Heart right ventricle (tissue), 16 donors: ENCODE measurements at regions not wholly inside any gene's neighbourhood (a gene's known extent, or its start where the extent isn't known, plus 50 kb on each side); places are given as distances from the start of the nearest gene placed in this dataset.

Source experiments
- ATAC-seq, 8 donors: fragments of 200-7000 bp; cut with Tn5 transposase; one replicate each; pipeline ENCODE4 v1.9.1; 2020; ENCODE audit warnings: mild to moderate bottlenecking in 8 of 8, moderate library complexity in 8 of 8, moderate number of reproducible peaks in 1 of 8
- DNase-seq, 2 donors: peaks; one replicate each; pipeline ENCODE4 v3.0.0-alpha.2; 2020
- H3K27ac ChIP-seq, 10 donors: fragments of 200-600 bp; sonication (generic) in 2 of 10; one replicate each; pipeline versions ENCODE4 v1.5.0 to v1.8.0; 2020 to 2022; ENCODE audit warnings: mild to moderate bottlenecking in 3 of 10
- H3K27me3 ChIP-seq, 7 donors: fragments of 200-600 bp; one replicate each; pipeline ENCODE4 v1.8.0; 2021 to 2022; ENCODE audit warnings: mild to moderate bottlenecking in 2 of 7
- H3K36me3 ChIP-seq, 9 donors: fragments of 200-600 bp; sonication (generic) in 1 of 9; one replicate each; pipeline versions ENCODE4 v1.5.0 to v1.8.0; 2020 to 2022; ENCODE audit warnings: mild to moderate bottlenecking in 2 of 9
- H3K4me1 ChIP-seq, 9 donors: fragments of 200-600 bp; sonication (generic) in 1 of 9; one replicate each; pipeline versions ENCODE4 v1.5.0 to v1.8.0; 2020 to 2022; ENCODE audit warnings: mild to moderate bottlenecking in 4 of 9
- H3K4me3 ChIP-seq, 10 donors: fragments of 200-600 bp; sonication (generic) in 2 of 10; one replicate each; pipeline versions ENCODE4 v1.5.0 to v1.8.0; 2020 to 2022; ENCODE audit warnings: mild to moderate bottlenecking in 7 of 10, moderate library complexity in 2 of 10
- H3K9me3 ChIP-seq, 11 donors: fragments of 200-600 bp in 10 of 11; sonication (generic) in 2 of 11; one replicate each; pipeline versions ENCODE4 v1.5.0 to v1.8.0; 2013 to 2022; ENCODE audit warnings: mild to moderate bottlenecking in 2 of 11, control low read depth in 1 of 11, moderate library complexity in 1 of 11
- CTCF ChIP-seq, 9 donors: fragments of 200-600 bp; sonication (generic) in 2 of 9; IDR thresholded peaks; one replicate each; pipeline versions ENCODE4 v1.5.0 to v1.8.0; 2021 to 2022; ENCODE audit warnings: antibody characterized with exemption in 9 of 9, mild to moderate bottlenecking in 5 of 9, moderate library complexity in 1 of 9
- WGBS, 2 donors: extraction: QIAGEN DNeasy Blood & Tissue Kit; methylation state at CpG; one replicate each; pipeline ENCODE4 v1.1.7; 2013; ENCODE audit warnings: inconsistent platforms in 1 of 2; 5-methylcytosine and 5-hydroxymethylcytosine counted together
- intact Hi-C, 10 donors: fragments of 100-400 bp; cut with DNase I; formaldehyde crosslinking; loops; one replicate each; pipeline versions ENCODE4 v1.11.1 to v1.14.2; 2022
- donor health status: Arrhythmogenic right ventricular cardiomyopathy.
- donor health status: ischemic (EF 13 %, LVEDD 7.1; RV severe dilation, severe dysfunction).
- donor health status: healthy with polysubstance abuse.
- donor health status: DM: no; HTN: yes; CAD: no.
- donor health status: DM: no; HTN: no; CAD: no.
- donor health status: ischemic (EF 25% LVEDD 6.9; RV normal size, moderate dysfunction).
- donor health status: ischemic (EF 25% LVEDD 5.7; RV mildly dilated, moderate dysfunction).
- donor health status: healthy.
- donor health status: DM: yes; HTN: yes; CAD: no.
- donor health status: Ischemic cardiomyopathy.
- donor health status: ischemic (EF 35%, LVEDD 5.7; RV mildly dilated, moderate dysfunction).
- donor health status: nonischemic (EF 11% LVEDD 7.7; RV severe dilation, severe dysfunction).
- donor health status: DM: yes; HTN: yes; CAD: no.
- donor health status: PGD.
- donor health status: ischemic (EF 29% LVEDD 5.4; RV normal size, mild dysfunction).
- donor health status: nonischemic (EF 23%, LVEDD 6.1; RV moderate dilation, normal function).

GRCh38 chr2:223519471-223519870 lies 82.7 kb downstream of the SCG2 start:
- no peak overlapping the region for H3K4me3 ChIP-seq
- no peak for ATAC-seq
- DNase-seq: no peak
- intact Hi-C loops: no loop called here
- no peaks in the 10 kb centered on the region for H3K9me3 ChIP-seq
- no peak overlapping the region for H3K27ac ChIP-seq
- no peaks in the 10 kb centered on the region for H3K4me1 ChIP-seq
- no peaks in the 10 kb centered on the region for H3K36me3 ChIP-seq
- no peaks in the 10 kb centered on the region for H3K27me3 ChIP-seq
- no peak for TF ChIP-seq CTCF (IDR thresholded peaks at IDR 0.05)

GRCh38 chr2:223522796-223523195 lies 79.4 kb downstream of the SCG2 start:
- TF ChIP-seq CTCF (IDR thresholded peaks at IDR 0.05): no peak
- intact Hi-C loops: no loop called here
- DNase-seq (no peak), ATAC-seq (no peak)
- 83 to 84% methylated on average over 2 of the region's 2 CpGs for WGBS, 2 donors
- Histone ChIP-seq H3K27ac (no peak overlapping the region), H3K36me3 (no peaks in the 10 kb centered on the region), H3K27me3 (no peaks in the 10 kb centered on the region), H3K9me3 (no peaks in the 10 kb centered on the region), H3K4me3 (no peak overlapping the region), H3K4me1 (peaks cover 0 to 8% (median 0%) of the 10 kb centered on the region in 9 donors)

DNA sequence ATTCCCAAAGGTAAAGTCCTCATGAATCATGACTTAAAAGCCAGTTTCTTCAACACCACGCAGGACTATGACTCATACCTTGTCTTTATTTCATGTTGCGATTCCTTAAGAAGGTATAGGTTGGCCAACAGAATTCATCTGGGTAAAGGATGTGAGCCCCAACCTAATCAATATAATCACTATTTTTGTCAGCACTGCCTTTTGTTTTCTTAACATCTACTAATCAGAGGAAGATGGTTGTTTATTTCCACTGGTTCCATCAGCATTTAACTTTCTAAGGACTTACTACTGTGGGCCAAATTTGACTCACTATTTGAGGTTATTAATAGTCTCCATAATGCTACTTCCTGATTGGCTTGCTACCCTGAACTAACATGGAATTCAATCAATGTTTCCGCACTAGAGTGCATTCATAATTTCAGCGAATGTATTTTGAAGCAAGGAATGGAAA lies 78.6 kb downstream of the SCG2 start:
- Histone ChIP-seq H3K36me3 (no peaks in the 10 kb centered on the region), H3K27me3 (no peaks in the 10 kb centered on the region), H3K4me1 (peaks cover 0 to 8% (median 0%) of the 10 kb centered on the region in 9 donors), H3K4me3 (no peak overlapping the region), H3K27ac (no peak overlapping the region), H3K9me3 (no peaks in the 10 kb centered on the region)
- TF ChIP-seq CTCF (IDR thresholded peaks at IDR 0.05): no peak
- intact Hi-C loops: no loop called here
- no peak for DNase-seq
- no peak for ATAC-seq
- 83 to 92% methylated on average over 4 of the region's 4 CpGs for WGBS, 2 donors

- H3K9me3 ChIP-seq: no peaks in the 10 kb centered on the region
- H3K4me3 ChIP-seq: no peak overlapping the region
- no peak for ATAC-seq
- DNase-seq: no peak
- no peak overlapping the region for H3K27ac ChIP-seq
- intact Hi-C loops: no loop called here
- no peaks in the 10 kb centered on the region for H3K27me3 ChIP-seq
- no peak for TF ChIP-seq CTCF (IDR thresholded peaks at IDR 0.05)
- WGBS, 2 donors: 85 to 95% methylated on average over 1 of the region's 1 CpG
- H3K36me3 ChIP-seq: no peaks in the 10 kb centered on the region
- peaks cover 0 to 8% (median 0%) of the 10 kb centered on the region in 9 donors for H3K4me1 ChIP-seq
These were observed 78.1 kb downstream of the SCG2 start for GRCh38 chr2:223524066-223524465.
